Peyer's patch (tissue), 4 donors: ENCODE measurements at regions not wholly inside any gene's neighbourhood (a gene's known extent, or its start where the extent isn't known, plus 50 kb on each side); places are given as distances from the start of the nearest gene placed in this dataset.

Source experiments
- POLR2A ChIP-seq, 2 donors: fragments of 450-650 bp; IDR thresholded peaks; one replicate each; pipeline ENCODE4 v1.5.1; 2017; ENCODE audit warnings: antibody characterized with exemption in 2 of 2, mild to moderate bottlenecking in 2 of 2, moderate library complexity in 2 of 2
- TF ChIP-seq, protein P1 (sequence below), 6 experiments: fragments of 450-650 bp in 4 of 6; fragments of 200-600 bp in 2 of 6; sonication (generic) in 1 of 6; IDR thresholded peaks; one replicate each; pipeline ENCODE4 v1.5.1; 2017 to 2019; ENCODE audit warnings: antibody characterized with exemption in 6 of 6, mild to moderate bottlenecking in 3 of 6, moderate library complexity in 1 of 6

DNA sequence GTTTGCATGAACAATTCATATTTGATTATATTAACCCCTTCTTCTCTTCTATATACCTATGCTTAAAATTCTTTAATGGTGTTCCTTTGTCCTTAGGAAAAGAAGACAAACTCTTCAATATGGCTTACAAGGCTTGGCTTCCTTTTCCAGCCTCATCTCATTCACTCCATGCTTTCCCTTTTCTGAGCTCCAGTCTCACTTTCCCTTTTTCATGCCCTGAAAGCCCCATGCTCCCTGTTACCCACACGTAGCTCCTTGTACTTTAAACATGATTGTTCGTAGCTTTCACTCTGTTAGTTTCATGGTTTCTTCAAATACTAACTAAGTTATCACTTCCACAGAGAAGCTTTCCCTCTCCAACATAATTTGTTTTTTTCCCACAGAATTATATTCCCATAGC lies 161.3 kb downstream of the UBE2E3 start:
- TF ChIP-seq, protein P1, sequence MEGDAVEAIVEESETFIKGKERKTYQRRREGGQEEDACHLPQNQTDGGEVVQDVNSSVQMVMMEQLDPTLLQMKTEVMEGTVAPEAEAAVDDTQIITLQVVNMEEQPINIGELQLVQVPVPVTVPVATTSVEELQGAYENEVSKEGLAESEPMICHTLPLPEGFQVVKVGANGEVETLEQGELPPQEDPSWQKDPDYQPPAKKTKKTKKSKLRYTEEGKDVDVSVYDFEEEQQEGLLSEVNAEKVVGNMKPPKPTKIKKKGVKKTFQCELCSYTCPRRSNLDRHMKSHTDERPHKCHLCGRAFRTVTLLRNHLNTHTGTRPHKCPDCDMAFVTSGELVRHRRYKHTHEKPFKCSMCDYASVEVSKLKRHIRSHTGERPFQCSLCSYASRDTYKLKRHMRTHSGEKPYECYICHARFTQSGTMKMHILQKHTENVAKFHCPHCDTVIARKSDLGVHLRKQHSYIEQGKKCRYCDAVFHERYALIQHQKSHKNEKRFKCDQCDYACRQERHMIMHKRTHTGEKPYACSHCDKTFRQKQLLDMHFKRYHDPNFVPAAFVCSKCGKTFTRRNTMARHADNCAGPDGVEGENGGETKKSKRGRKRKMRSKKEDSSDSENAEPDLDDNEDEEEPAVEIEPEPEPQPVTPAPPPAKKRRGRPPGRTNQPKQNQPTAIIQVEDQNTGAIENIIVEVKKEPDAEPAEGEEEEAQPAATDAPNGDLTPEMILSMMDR (IDR thresholded peaks at IDR 0.05) = no peak
- TF ChIP-seq POLR2A (IDR thresholded peaks at IDR 0.05) = no peak
